ENCODE measurements at regions not wholly inside any gene's neighbourhood (a gene's known extent, or its start where the extent isn't known, plus 50 kb on each side); places are given as distances from the start of the nearest gene placed in this dataset.
A peak's percentile ranks its signal among the peaks of the same experiment; 100 is the strongest.

GRCh38 chr4:136935871-136936270 lies 596.4 kb downstream of the PCDH18 start:
- DNase-seq (ENCODE audit: low spot score) (peak; percentile 22), FAIRE-seq (no peak)

- DNase-seq (ENCODE audit: low spot score), result peak; percentile 92
- peak; percentile 99 for FAIRE-seq
Measured at GRCh38 chr4:136935305-136935704, 597.0 kb downstream of the PCDH18 start.

- DNase-seq (ENCODE audit: low spot score) (peak; percentile 26), FAIRE-seq (no peak)
Measured at GRCh38 chr4:136934601-136935000, 597.7 kb downstream of the PCDH18 start.

- no peak for DNase-seq (ENCODE audit: low spot score)
Measured at GRCh38 chr4:136931781-136932180, 600.5 kb downstream of the PCDH18 start.

GRCh38 chr4:136928957-136929411 lies 603.3 kb downstream of the PCDH18 start:
- FAIRE-seq, result no peak
- no peak for DNase-seq (ENCODE audit: low spot score)

More at GRCh38 chr4:136931781-136932180, 600.5 kb downstream of the PCDH18 start:
- no peak for FAIRE-seq

GRCh38 chr4:136927172-136927571 lies 605.1 kb downstream of the PCDH18 start:
- FAIRE-seq, result peak; percentile 95
- DNase-seq (ENCODE audit: low spot score), result peak; percentile 89

GRCh38 chr4:136925203-136925602 lies 607.1 kb downstream of the PCDH18 start:
- FAIRE-seq (no peak), DNase-seq (ENCODE audit: low spot score) (no peak)

- DNase-seq (ENCODE audit: low spot score), result no peak
- FAIRE-seq, result peak; percentile 91
Measured at GRCh38 chr4:136922066-136922465, 610.2 kb downstream of the PCDH18 start.

GRCh38 chr4:136920092-136920881 lies 612.0 kb downstream of the PCDH18 start:
- FAIRE-seq (no peak), DNase-seq (ENCODE audit: low spot score) (no peak)

GRCh38 chr4:136918772-136919171 lies 613.5 kb downstream of the PCDH18 start:
- FAIRE-seq, result no peak
- no peak for DNase-seq (ENCODE audit: low spot score)

- DNase-seq (ENCODE audit: low spot score), result no peak
- no peak for FAIRE-seq
Measured at GRCh38 chr4:136917312-136918110, 614.8 kb downstream of the PCDH18 start.

- no peak for FAIRE-seq
- no peak for DNase-seq (ENCODE audit: low spot score)
Measured at GRCh38 chr4:136909626-136910025, 622.7 kb downstream of the PCDH18 start.

- no peak for FAIRE-seq
Measured at GRCh38 chr4:136908122-136908521, 624.2 kb downstream of the PCDH18 start.

GRCh38 chr4:136900696-136901095 lies 631.6 kb downstream of the PCDH18 start:
- peak; percentile 27 for FAIRE-seq
- peak; percentile 18 for DNase-seq (ENCODE audit: low spot score)

More at GRCh38 chr4:136908122-136908521, 624.2 kb downstream of the PCDH18 start:
- no peak for DNase-seq (ENCODE audit: low spot score)

GRCh38 chr4:136898590-136899248 lies 633.6 kb downstream of the PCDH18 start:
- no peak for DNase-seq (ENCODE audit: low spot score)
- no peak for FAIRE-seq

GRCh38 chr4:136893573-136893972 lies 638.7 kb downstream of the PCDH18 start:
- FAIRE-seq, result no peak
- no peak for DNase-seq (ENCODE audit: low spot score)

GRCh38 chr4:136881666-136882065 lies 650.6 kb downstream of the PCDH18 start:
- FAIRE-seq (no peak), DNase-seq (ENCODE audit: low spot score) (no peak)

- peak; percentile 76 for FAIRE-seq
- no peak for DNase-seq (ENCODE audit: low spot score)
Measured at GRCh38 chr4:136873555-136873954, 658.7 kb downstream of the PCDH18 start.

- no peak for FAIRE-seq
Measured at GRCh38 chr4:136867465-136867864, 664.8 kb downstream of the PCDH18 start.

GRCh38 chr4:136865526-136865925 lies 666.8 kb downstream of the PCDH18 start:
- FAIRE-seq (no peak), DNase-seq (ENCODE audit: low spot score) (no peak)

More at GRCh38 chr4:136867465-136867864, 664.8 kb downstream of the PCDH18 start:
- DNase-seq (ENCODE audit: low spot score), result no peak

GRCh38 chr4:136864604-136865185 lies 667.6 kb downstream of the PCDH18 start:
- DNase-seq (ENCODE audit: low spot score) (peak; percentile 62), FAIRE-seq (peak; percentile 93)

Data from RCC 7860 (cell line).